SK-N-SH (cell line): ENCODE measurements at regions not wholly inside any gene's neighbourhood (a gene's known extent, or its start where the extent isn't known, plus 50 kb on each side); places are given as distances from the start of the nearest gene placed in this dataset.

Source experiments
- CTCF ChIA-PET: fragments of 300-600, 350-600 bp; formaldehyde crosslinking; extraction: SDS; loops from one replicate; lab custom pipeline; 2021; lab: Yijun Ruan, JAX
- POLR2A ChIA-PET: fragments of 350-600 bp; sonication (Branson Sonifier 250); formaldehyde crosslinking; extraction: SDS; loops from one replicate; lab custom pipeline; 2020; ENCODE audit warnings: antibody characterized with exemption, inconsistent platforms; lab: Yijun Ruan, JAX
- DNase-seq: peaks from one replicate; pipeline ENCODE4 v3.0.0; 2012
- H2AFZ ChIP-seq: fragments of 200-600 bp; sonication (generic); 2 replicates; pipeline ENCODE4 v1.8.1; 2016; ENCODE audit warnings: antibody characterized with exemption, mild to moderate bottlenecking, low read depth
- H3F3A ChIP-seq: fragments of 200-600 bp; sonication (generic); replicated peaks from 2 replicates; pipeline ENCODE3; 2016; ENCODE audit warnings: antibody characterized with exemption, mild to moderate bottlenecking; ENCODE audit not compliant: insufficient read depth
- H3K27ac ChIP-seq, 2 experiments: fragments of 200-500 bp in 1 of 2; fragments of 200-600 bp in 1 of 2; sonication (Bioruptor generic) in 1 of 2; sonication (generic), shearing (Covaris generic) in 1 of 2; 2 replicates each; pipeline versions ENCODE4 v1.5.1 to v1.6.1; 2014 to 2016; ENCODE audit warnings: low read depth in 2 of 2, inconsistent platforms in 1 of 2, low read length in 1 of 2, mild to moderate bottlenecking in 1 of 2, mixed read lengths in 1 of 2
- H3K27me3 ChIP-seq: fragments of 200-600 bp; sonication (generic), shearing (Covaris generic); 2 replicates; pipeline ENCODE4 v1.6.1; 2016; ENCODE audit warnings: mixed run types; ENCODE audit not compliant: insufficient read depth
- H3K36me3 ChIP-seq, 2 experiments: fragments of 200-500 bp in 1 of 2; fragments of 200-600 bp in 1 of 2; sonication (Bioruptor generic) in 1 of 2; sonication (generic) in 1 of 2; replicated peaks in 1 of 2; 2 replicates each; pipeline versions ENCODE3 to v1.5.1; 2014 to 2016; ENCODE audit warnings: low read length in 1 of 2, mild to moderate bottlenecking in 1 of 2; ENCODE audit not compliant: insufficient read depth in 2 of 2, control insufficient read depth in 1 of 2
- H3K4me1 ChIP-seq, 2 experiments: fragments of 200-500 bp in 1 of 2; fragments of 200-600 bp in 1 of 2; sonication (Bioruptor generic) in 1 of 2; sonication (generic), shearing (Covaris generic) in 1 of 2; 2 replicates each; pipeline versions ENCODE4 v1.5.1 to v1.6.1; 2014 to 2016; ENCODE audit warnings: low read depth in 1 of 2, low read length in 1 of 2, mixed run types in 1 of 2; ENCODE audit not compliant: insufficient read depth in 2 of 2, control insufficient read depth in 1 of 2
- H3K4me2 ChIP-seq: fragments of 200-600 bp; sonication (generic), shearing (Covaris generic); 2 replicates; pipeline ENCODE4 v1.6.1; 2017; ENCODE audit warnings: mixed run types
- H3K4me3 ChIP-seq, 2 experiments: fragments of 200-500 bp in 1 of 2; fragments of 200-600 bp in 1 of 2; sonication (Bioruptor generic) in 1 of 2; sonication (generic), shearing (Covaris generic) in 1 of 2; 2 replicates each; pipeline versions ENCODE4 v1.5.1 to v1.8.1; 2014 to 2016; ENCODE audit warnings: low read depth in 2 of 2, inconsistent platforms in 1 of 2, low read length in 1 of 2, mild to moderate bottlenecking in 1 of 2, mixed read lengths in 1 of 2, moderate library complexity in 1 of 2
- H3K79me2 ChIP-seq: fragments of 200-600 bp; sonication (generic); 2 replicates; pipeline ENCODE4 v1.8.1; 2017; ENCODE audit warnings: mild to moderate bottlenecking; ENCODE audit not compliant: insufficient read depth
- H3K9ac ChIP-seq: fragments of 200-600 bp; sonication (generic); 2 replicates; pipeline ENCODE4 v1.6.1; 2017; ENCODE audit warnings: mixed run types
- H3K9me2 ChIP-seq: fragments of 200-600 bp; sonication (generic); 2 replicates; pipeline ENCODE4 v1.6.1; 2017; ENCODE audit warnings: mixed run types
- H3K9me3 ChIP-seq: fragments of 200-600 bp; sonication (generic); 2 replicates; pipeline ENCODE4 v1.6.1; 2017; ENCODE audit warnings: mixed run types, mild to moderate bottlenecking, moderate library complexity
- H4K20me1 ChIP-seq: fragments of 200-600 bp; sonication (generic); 2 replicates; pipeline ENCODE4 v1.6.1; 2017; ENCODE audit warnings: mild to moderate bottlenecking, mixed run types; ENCODE audit not compliant: insufficient read depth
- EZH2phosphoT487 ChIP-seq: fragments of 200-600 bp; sonication (generic); IDR thresholded peaks from 2 replicates; pipeline ENCODE4 v1.6.1; 2017; ENCODE audit warnings: low read depth, mixed run types, mild to moderate bottlenecking, antibody characterized with exemption, moderate library complexity, borderline replicate concordance
- FOSL2 ChIP-seq: IDR thresholded peaks from 2 replicates; pipeline ENCODE4 v1.4.0; 2012; ENCODE audit warnings: low read depth, mild to moderate bottlenecking, moderate library complexity, borderline replicate concordance
- GATA2 ChIP-seq: sonication (generic); formaldehyde crosslinking; IDR thresholded peaks from 2 replicates; pipeline ENCODE4 v1.5.0; 2020; ENCODE audit warnings: mild to moderate bottlenecking, missing genetic modification reagents
- IRF3 ChIP-seq: fragments of 150-350 bp; IDR thresholded peaks from 2 replicates; pipeline ENCODE4 v1.6.1; 2016; ENCODE audit warnings: mild to moderate bottlenecking, low read depth, low read length
- MEF2A ChIP-seq: IDR thresholded peaks from 2 replicates; pipeline ENCODE4 v1.4.0; 2012; ENCODE audit warnings: low read depth, borderline replicate concordance
- MXI1 ChIP-seq: IDR thresholded peaks from 2 replicates; pipeline ENCODE4 v1.6.1; 2012; ENCODE audit warnings: mild to moderate bottlenecking, low read depth, low read length, improper control_type of control experiment
- NRF1 ChIP-seq: IDR thresholded peaks from 2 replicates; pipeline ENCODE4 v1.6.1; 2012; ENCODE audit warnings: low read depth, mild to moderate bottlenecking, low read length
- RXRA ChIP-seq: IDR thresholded peaks from 2 replicates; pipeline ENCODE4 v1.4.0; 2012; ENCODE audit warnings: low read depth, mild to moderate bottlenecking, borderline replicate concordance
- TAF1 ChIP-seq: IDR thresholded peaks from 2 replicates; pipeline ENCODE4 v1.6.1; 2012; ENCODE audit warnings: low read depth, mild to moderate bottlenecking, low read length, moderate library complexity, borderline replicate concordance
- USF1 ChIP-seq: IDR thresholded peaks from 2 replicates; pipeline ENCODE4 v1.4.0; 2012; ENCODE audit warnings: low read depth, borderline replicate concordance
- USF2 ChIP-seq: fragments of 150-350 bp; IDR thresholded peaks from 2 replicates; pipeline ENCODE4 v1.6.1; 2017; ENCODE audit warnings: antibody characterized with exemption, low read length, low read depth, borderline replicate concordance
- YY1 ChIP-seq: IDR thresholded peaks from 2 replicates; pipeline ENCODE4 v1.4.0; 2012; ENCODE audit warnings: low read depth, mild to moderate bottlenecking
- WGBS: methylation state at CpG from one replicate; pipeline ENCODE4 v1.1.6; 2017; ENCODE audit warnings: low lambda C conversion rate; 5-methylcytosine and 5-hydroxymethylcytosine counted together

- CTCF ChIA-PET: interaction anchor here (0.6 kb wide), 1 partner anchor 1297 kb away, joined by 3 read pairs; no protein-coding TSS in a partner anchor
- 0 out of 2 replicates have a peak, but pooled peaks cover 9% of the 10 kb centered on the region for H3K9me3 ChIP-seq
- H3K27ac ChIP-seq: no peak overlapping the region
- H3F3A ChIP-seq: no peaks in the 10 kb centered on the region
- no peaks in the 10 kb centered on the region for H3K4me1 ChIP-seq
- 40% methylated on average over 2 of the region's 3 CpGs for WGBS
- H3K9me2 ChIP-seq: no peaks in the 10 kb centered on the region
- no peak overlapping the region for H2AFZ ChIP-seq
- no peaks in the 10 kb centered on the region for H3K27me3 ChIP-seq
- no peaks in the 10 kb centered on the region for H3K36me3 ChIP-seq
- no peaks in the 10 kb centered on the region for H3K79me2 ChIP-seq
- POLR2A ChIA-PET: no interaction called here
- no peak for DNase-seq
- no peaks in the 10 kb centered on the region for H4K20me1 ChIP-seq
- H3K9ac ChIP-seq: no peak overlapping the region
- TF ChIP-seq EZH2phosphoT487: no peak
- no peak for TF ChIP-seq USF1
- H3K4me2 ChIP-seq: no peak overlapping the region
- no peak overlapping the region for H3K4me3 ChIP-seq
These were observed 370.8 kb upstream of the MGAT4C start for GRCh38 chr12:86627001-86627400.

- H3K4me3 ChIP-seq: no peak overlapping the region
- no peaks in the 10 kb centered on the region for H3K27me3 ChIP-seq
- H3K79me2 ChIP-seq: no peaks in the 10 kb centered on the region
- ChIA-PET POLR2A (no interaction called here), CTCF (interaction anchor here (1.1 kb wide), 1 partner anchor 11 kb away, joined by 3 read pairs; no protein-coding TSS in a partner anchor)
- no peaks in the 10 kb centered on the region for H3K9me2 ChIP-seq
- no peak for DNase-seq
- WGBS: 5% methylated on average over 1 of the region's 1 CpG
- H3K27ac ChIP-seq: no peak overlapping the region
- no peaks in the 10 kb centered on the region for H4K20me1 ChIP-seq
- H2AFZ ChIP-seq: no peak overlapping the region
- TF ChIP-seq GATA2 (CRISPR knock-in tag) (no peak), TAF1 (no peak), IRF3 (no peak), FOSL2 (no peak), YY1 (no peak), MXI1 (no peak), MEF2A (no peak), USF2 (no peak), RXRA (no peak), NRF1 (no peak)
- TF ChIP-seq, all 33 proteins: peak for 0
- Histone ChIP-seq H3K9me3 (0 out of 2 replicates have a peak, but pooled peaks cover 9% of the 10 kb centered on the region), H3K4me1 (no peaks in the 10 kb centered on the region), H3K9ac (no peak overlapping the region), H3K36me3 (no peaks in the 10 kb centered on the region), H3F3A (no peaks in the 10 kb centered on the region), H3K4me2 (no peak overlapping the region)
These were observed 367.1 kb upstream of the MGAT4C start for GRCh38 chr12:86623267-86623666.
